HEK293 (cell line): ENCODE measurements at regions not wholly inside any gene's neighbourhood (a gene's known extent, or its start where the extent isn't known, plus 50 kb on each side); places are given as distances from the start of the nearest gene placed in this dataset.

Experiments used
- CTCF ChIA-PET: fragments of 350-600 bp; formaldehyde crosslinking; extraction: SDS; loops from one replicate; lab custom pipeline; 2021; ENCODE audit warnings: antibody characterized with exemption; lab: Yijun Ruan, JAX
- POLR2A ChIA-PET: fragments of 300-600 bp; formaldehyde crosslinking; extraction: SDS; loops from one replicate; lab custom pipeline; 2020; ENCODE audit warnings: antibody characterized with exemption, inconsistent platforms; lab: Yijun Ruan, JAX
- H3K27ac ChIP-seq: fragments of 200-500 bp; sonication (Bioruptor generic); 2 replicates; pipeline ENCODE4 v1.5.1; 2014; ENCODE audit warnings: low read depth, low read length, control low read depth, inconsistent platforms; ENCODE audit errors: extremely low read depth
- H3K36me3 ChIP-seq, 2 experiments: fragments of 200-500 bp in 1 of 2; sonication (Bioruptor generic) in 1 of 2; 1 replicate in 1 of 2; 2 replicates in 1 of 2; pipeline ENCODE4 v1.5.1; 2014 to 2017; ENCODE audit warnings: inconsistent platforms in 2 of 2, low read length in 2 of 2; ENCODE audit not compliant: control insufficient read depth in 2 of 2, insufficient read depth in 1 of 2
- H3K4me1 ChIP-seq: fragments of 200-500 bp; sonication (Bioruptor generic); 2 replicates; pipeline ENCODE4 v1.5.1; 2014; ENCODE audit warnings: mild to moderate bottlenecking, low read length, inconsistent platforms; ENCODE audit not compliant: control insufficient read depth, insufficient read depth
- H3K4me3 ChIP-seq: 2 replicates; pipeline ENCODE4 v1.5.1; 2011; ENCODE audit warnings: low read depth, mild to moderate bottlenecking, control low read depth, low read length, moderate library complexity
- H3K9me3 ChIP-seq: fragments of 200-500 bp; sonication (Bioruptor generic); 2 replicates; pipeline ENCODE4 v1.5.1; 2014; ENCODE audit warnings: low read depth, low read length, inconsistent platforms; ENCODE audit not compliant: control insufficient read depth, insufficient read depth
- BCL6B ChIP-seq: fragments of 450-650 bp; formaldehyde crosslinking; IDR thresholded peaks from 2 replicates; pipeline ENCODE4 v1.5.1; 2017; ENCODE audit warnings: missing biosample characterization, missing genetic modification characterization
- GLI4 ChIP-seq: fragments of 450-650 bp; formaldehyde crosslinking; IDR thresholded peaks from 2 replicates; pipeline ENCODE4 v1.5.1; 2016; ENCODE audit warnings: missing biosample characterization, missing genetic modification characterization
- GLIS1 ChIP-seq: fragments of 450-650 bp; formaldehyde crosslinking; IDR thresholded peaks from 2 replicates; pipeline ENCODE4 v1.5.1; 2016; ENCODE audit warnings: missing biosample characterization, missing genetic modification characterization
- OVOL3 ChIP-seq: fragments of 450-650 bp; formaldehyde crosslinking; IDR thresholded peaks from 2 replicates; pipeline ENCODE4 v1.5.1; 2016; ENCODE audit warnings: missing biosample characterization, missing genetic modification characterization
- SALL2 ChIP-seq: fragments of 450-650 bp; formaldehyde crosslinking; IDR thresholded peaks from 2 replicates; pipeline ENCODE4 v1.5.0; 2017; ENCODE audit warnings: missing biosample characterization, mild to moderate bottlenecking, missing genetic modification characterization, borderline replicate concordance
- ZBTB21 ChIP-seq: fragments of 450-650 bp; formaldehyde crosslinking; IDR thresholded peaks from 2 replicates; pipeline ENCODE4 v1.5.1; 2017; ENCODE audit warnings: missing biosample characterization, missing genetic modification characterization
- ZNF169 ChIP-seq: fragments of 450-650 bp; formaldehyde crosslinking; IDR thresholded peaks from 2 replicates; pipeline ENCODE4 v1.5.1; 2016; ENCODE audit warnings: missing biosample characterization, missing genetic modification characterization
- ZNF175 ChIP-seq: fragments of 450-650 bp; formaldehyde crosslinking; IDR thresholded peaks from 2 replicates; pipeline ENCODE4 v1.5.1; 2016; ENCODE audit warnings: missing biosample characterization, missing genetic modification characterization
- ZNF2 ChIP-seq: fragments of 450-650 bp; formaldehyde crosslinking; IDR thresholded peaks from 2 replicates; pipeline ENCODE4 v1.5.1; 2016; ENCODE audit warnings: missing biosample characterization, missing genetic modification characterization
- ZNF211 ChIP-seq: fragments of 450-650 bp; formaldehyde crosslinking; IDR thresholded peaks from 2 replicates; pipeline ENCODE4 v1.5.1; 2016; ENCODE audit warnings: low read depth, missing biosample characterization, missing genetic modification characterization
- ZNF239 ChIP-seq: fragments of 450-650 bp; formaldehyde crosslinking; IDR thresholded peaks from 2 replicates; pipeline ENCODE4 v1.5.1; 2016; ENCODE audit warnings: missing biosample characterization, missing genetic modification characterization
- ZNF24 ChIP-seq: fragments of 450-650 bp; formaldehyde crosslinking; IDR thresholded peaks from 2 replicates; pipeline ENCODE4 v1.5.1; 2016; ENCODE audit warnings: missing biosample characterization, missing genetic modification characterization
- ZNF274 ChIP-seq, 2 experiments: fragments of 200-500 bp in 1 of 2; fragments of 450-650 bp in 1 of 2; sonication (Bioruptor generic) in 1 of 2; formaldehyde crosslinking in 1 of 2; IDR thresholded peaks; 2 replicates each; pipeline versions ENCODE4 v1.5.1 to v1.6.1; 2014 to 2016; ENCODE audit warnings: borderline replicate concordance in 1 of 2, inconsistent platforms in 1 of 2, low read length in 1 of 2, missing biosample characterization in 1 of 2, missing genetic modification characterization in 1 of 2
- ZNF302 ChIP-seq: fragments of 450-650 bp; formaldehyde crosslinking; IDR thresholded peaks from 2 replicates; pipeline ENCODE4 v1.5.1; 2016; ENCODE audit warnings: missing biosample characterization, missing genetic modification characterization, low read depth
- ZNF501 ChIP-seq: fragments of 450-650 bp; formaldehyde crosslinking; IDR thresholded peaks from 2 replicates; pipeline ENCODE4 v1.5.1; 2016; ENCODE audit warnings: missing biosample characterization, missing genetic modification characterization
- ZNF521 ChIP-seq: fragments of 450-650 bp; formaldehyde crosslinking; IDR thresholded peaks from 2 replicates; pipeline ENCODE4 v1.5.1; 2017; ENCODE audit warnings: missing biosample characterization, mild to moderate bottlenecking, missing genetic modification characterization
- ZNF555 ChIP-seq: fragments of 450-650 bp; formaldehyde crosslinking; conservative IDR thresholded peaks from 2 replicates; pipeline ENCODE4 v1.5.1; 2017; ENCODE audit warnings: missing biosample characterization, mild to moderate bottlenecking, missing genetic modification characterization, inconsistent platforms
- ZNF571 ChIP-seq: fragments of 450-650 bp; formaldehyde crosslinking; IDR thresholded peaks from 2 replicates; pipeline ENCODE4 v1.5.0; 2017; ENCODE audit warnings: missing biosample characterization, missing genetic modification characterization
- ZNF777 ChIP-seq: fragments of 450-650 bp; formaldehyde crosslinking; IDR thresholded peaks from 2 replicates; pipeline ENCODE4 v1.5.1; 2017; ENCODE audit warnings: missing biosample characterization, missing genetic modification characterization, borderline replicate concordance
- ZSCAN5A ChIP-seq: fragments of 450-650 bp; formaldehyde crosslinking; IDR thresholded peaks from 2 replicates; pipeline ENCODE4 v1.5.1; 2016; ENCODE audit warnings: missing biosample characterization, missing genetic modification characterization
- TF ChIP-seq, protein P1 (sequence below): fragments of 450-650 bp; formaldehyde crosslinking; IDR thresholded peaks from 2 replicates; pipeline ENCODE4 v1.5.1; 2016; ENCODE audit warnings: missing biosample characterization, missing genetic modification characterization
- TF ChIP-seq, protein P2 (sequence below): fragments of 450-650 bp; formaldehyde crosslinking; IDR thresholded peaks from 2 replicates; pipeline ENCODE4 v1.5.1; 2016; ENCODE audit warnings: missing biosample characterization, missing genetic modification characterization
- TF ChIP-seq, protein P3 (sequence below): fragments of 450-650 bp; formaldehyde crosslinking; conservative IDR thresholded peaks from 2 replicates; pipeline ENCODE4 v1.5.1; 2016; ENCODE audit warnings: low read depth, missing biosample characterization, missing genetic modification characterization

GRCh38 chr12:97982684-97983083, 520.1 kb downstream of the RMST start:
- ChIA-PET POLR2A (no interaction called here), CTCF (interaction anchor here (0.7 to 0.8 kb wide), 2 partner anchors 22 to 406 kb away, joined by 3 read pairs; no protein-coding TSS in a partner anchor)
- Histone ChIP-seq H3K4me1 (no peaks in the 10 kb centered on the region), H3K36me3 (no peaks in the 10 kb centered on the region), H3K27ac (no peak overlapping the region), H3K9me3 (no peaks in the 10 kb centered on the region), H3K4me3 (no peak overlapping the region)
- TF ChIP-seq ZNF555 (tag by site-specific recombination) (no peak), ZSCAN5A (tag by site-specific recombination) (no peak), ZNF302 (no peak), GLI4 (tag by site-specific recombination) (no peak), BCL6B (tag by site-specific recombination) (no peak), ZNF571 (tag by site-specific recombination) (no peak), ZNF274 (IDR thresholded peaks at IDR 0.05; ENCODE audit: low read length) (no peak), ZNF274 (tag by site-specific recombination; IDR thresholded peaks at IDR 0.05; ENCODE audit: borderline replicate concordance) (no peak), ZNF521 (tag by site-specific recombination) (no peak), ZNF175 (tag by site-specific recombination) (no peak), ZNF777 (tag by site-specific recombination) (no peak), SALL2 (tag by site-specific recombination) (no peak), GLIS1 (tag by site-specific recombination) (no peak), ZNF239 (tag by site-specific recombination) (no peak), ZNF501 (no peak), ZNF211 (tag by site-specific recombination) (no peak)
- TF ChIP-seq, protein P1, sequence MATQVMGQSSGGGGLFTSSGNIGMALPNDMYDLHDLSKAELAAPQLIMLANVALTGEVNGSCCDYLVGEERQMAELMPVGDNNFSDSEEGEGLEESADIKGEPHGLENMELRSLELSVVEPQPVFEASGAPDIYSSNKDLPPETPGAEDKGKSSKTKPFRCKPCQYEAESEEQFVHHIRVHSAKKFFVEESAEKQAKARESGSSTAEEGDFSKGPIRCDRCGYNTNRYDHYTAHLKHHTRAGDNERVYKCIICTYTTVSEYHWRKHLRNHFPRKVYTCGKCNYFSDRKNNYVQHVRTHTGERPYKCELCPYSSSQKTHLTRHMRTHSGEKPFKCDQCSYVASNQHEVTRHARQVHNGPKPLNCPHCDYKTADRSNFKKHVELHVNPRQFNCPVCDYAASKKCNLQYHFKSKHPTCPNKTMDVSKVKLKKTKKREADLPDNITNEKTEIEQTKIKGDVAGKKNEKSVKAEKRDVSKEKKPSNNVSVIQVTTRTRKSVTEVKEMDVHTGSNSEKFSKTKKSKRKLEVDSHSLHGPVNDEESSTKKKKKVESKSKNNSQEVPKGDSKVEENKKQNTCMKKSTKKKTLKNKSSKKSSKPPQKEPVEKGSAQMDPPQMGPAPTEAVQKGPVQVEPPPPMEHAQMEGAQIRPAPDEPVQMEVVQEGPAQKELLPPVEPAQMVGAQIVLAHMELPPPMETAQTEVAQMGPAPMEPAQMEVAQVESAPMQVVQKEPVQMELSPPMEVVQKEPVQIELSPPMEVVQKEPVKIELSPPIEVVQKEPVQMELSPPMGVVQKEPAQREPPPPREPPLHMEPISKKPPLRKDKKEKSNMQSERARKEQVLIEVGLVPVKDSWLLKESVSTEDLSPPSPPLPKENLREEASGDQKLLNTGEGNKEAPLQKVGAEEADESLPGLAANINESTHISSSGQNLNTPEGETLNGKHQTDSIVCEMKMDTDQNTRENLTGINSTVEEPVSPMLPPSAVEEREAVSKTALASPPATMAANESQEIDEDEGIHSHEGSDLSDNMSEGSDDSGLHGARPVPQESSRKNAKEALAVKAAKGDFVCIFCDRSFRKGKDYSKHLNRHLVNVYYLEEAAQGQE = no peak
- TF ChIP-seq, protein P2, sequence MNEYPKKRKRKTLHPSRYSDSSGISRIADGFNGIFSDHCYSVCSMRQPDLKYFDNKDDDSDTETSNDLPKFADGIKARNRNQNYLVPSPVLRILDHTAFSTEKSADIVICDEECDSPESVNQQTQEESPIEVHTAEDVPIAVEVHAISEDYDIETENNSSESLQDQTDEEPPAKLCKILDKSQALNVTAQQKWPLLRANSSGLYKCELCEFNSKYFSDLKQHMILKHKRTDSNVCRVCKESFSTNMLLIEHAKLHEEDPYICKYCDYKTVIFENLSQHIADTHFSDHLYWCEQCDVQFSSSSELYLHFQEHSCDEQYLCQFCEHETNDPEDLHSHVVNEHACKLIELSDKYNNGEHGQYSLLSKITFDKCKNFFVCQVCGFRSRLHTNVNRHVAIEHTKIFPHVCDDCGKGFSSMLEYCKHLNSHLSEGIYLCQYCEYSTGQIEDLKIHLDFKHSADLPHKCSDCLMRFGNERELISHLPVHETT (tag by site-specific recombination) = no peak

DNA sequence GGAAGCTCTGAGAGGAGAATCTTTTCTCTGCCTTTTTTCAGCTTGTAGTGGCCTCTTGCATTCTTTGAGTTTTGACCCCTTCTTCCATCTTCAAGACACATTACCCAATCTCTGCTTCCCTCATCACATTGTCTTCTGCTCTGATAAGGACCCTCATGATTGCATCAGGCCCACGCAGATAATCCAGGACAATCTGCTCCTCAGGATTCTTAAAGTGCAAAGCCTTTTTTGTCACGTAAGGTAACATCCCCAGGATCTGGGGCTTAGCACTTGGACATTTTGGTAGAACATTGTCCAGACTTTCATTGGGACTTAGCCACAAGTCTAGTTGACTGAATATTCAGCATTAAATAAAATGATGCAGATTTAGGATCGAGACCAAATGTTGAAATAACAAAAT, 521.2 kb downstream of the RMST start:
- Histone ChIP-seq H3K27ac (no peak overlapping the region), H3K9me3 (no peaks in the 10 kb centered on the region), H3K4me1 (no peaks in the 10 kb centered on the region), H3K4me3 (no peak overlapping the region), H3K36me3 (no peaks in the 10 kb centered on the region)
- CTCF ChIA-PET = interaction anchor here (0.8 kb wide), 1 partner anchor 23 kb away, joined by 3 read pairs; no protein-coding TSS in a partner anchor
- POLR2A ChIA-PET = no interaction called here
- no peak for TF ChIP-seq ZBTB21
- no peak for TF ChIP-seq ZNF169
- TF ChIP-seq OVOL3 (tag by site-specific recombination) = no peak
- TF ChIP-seq, protein P3, sequence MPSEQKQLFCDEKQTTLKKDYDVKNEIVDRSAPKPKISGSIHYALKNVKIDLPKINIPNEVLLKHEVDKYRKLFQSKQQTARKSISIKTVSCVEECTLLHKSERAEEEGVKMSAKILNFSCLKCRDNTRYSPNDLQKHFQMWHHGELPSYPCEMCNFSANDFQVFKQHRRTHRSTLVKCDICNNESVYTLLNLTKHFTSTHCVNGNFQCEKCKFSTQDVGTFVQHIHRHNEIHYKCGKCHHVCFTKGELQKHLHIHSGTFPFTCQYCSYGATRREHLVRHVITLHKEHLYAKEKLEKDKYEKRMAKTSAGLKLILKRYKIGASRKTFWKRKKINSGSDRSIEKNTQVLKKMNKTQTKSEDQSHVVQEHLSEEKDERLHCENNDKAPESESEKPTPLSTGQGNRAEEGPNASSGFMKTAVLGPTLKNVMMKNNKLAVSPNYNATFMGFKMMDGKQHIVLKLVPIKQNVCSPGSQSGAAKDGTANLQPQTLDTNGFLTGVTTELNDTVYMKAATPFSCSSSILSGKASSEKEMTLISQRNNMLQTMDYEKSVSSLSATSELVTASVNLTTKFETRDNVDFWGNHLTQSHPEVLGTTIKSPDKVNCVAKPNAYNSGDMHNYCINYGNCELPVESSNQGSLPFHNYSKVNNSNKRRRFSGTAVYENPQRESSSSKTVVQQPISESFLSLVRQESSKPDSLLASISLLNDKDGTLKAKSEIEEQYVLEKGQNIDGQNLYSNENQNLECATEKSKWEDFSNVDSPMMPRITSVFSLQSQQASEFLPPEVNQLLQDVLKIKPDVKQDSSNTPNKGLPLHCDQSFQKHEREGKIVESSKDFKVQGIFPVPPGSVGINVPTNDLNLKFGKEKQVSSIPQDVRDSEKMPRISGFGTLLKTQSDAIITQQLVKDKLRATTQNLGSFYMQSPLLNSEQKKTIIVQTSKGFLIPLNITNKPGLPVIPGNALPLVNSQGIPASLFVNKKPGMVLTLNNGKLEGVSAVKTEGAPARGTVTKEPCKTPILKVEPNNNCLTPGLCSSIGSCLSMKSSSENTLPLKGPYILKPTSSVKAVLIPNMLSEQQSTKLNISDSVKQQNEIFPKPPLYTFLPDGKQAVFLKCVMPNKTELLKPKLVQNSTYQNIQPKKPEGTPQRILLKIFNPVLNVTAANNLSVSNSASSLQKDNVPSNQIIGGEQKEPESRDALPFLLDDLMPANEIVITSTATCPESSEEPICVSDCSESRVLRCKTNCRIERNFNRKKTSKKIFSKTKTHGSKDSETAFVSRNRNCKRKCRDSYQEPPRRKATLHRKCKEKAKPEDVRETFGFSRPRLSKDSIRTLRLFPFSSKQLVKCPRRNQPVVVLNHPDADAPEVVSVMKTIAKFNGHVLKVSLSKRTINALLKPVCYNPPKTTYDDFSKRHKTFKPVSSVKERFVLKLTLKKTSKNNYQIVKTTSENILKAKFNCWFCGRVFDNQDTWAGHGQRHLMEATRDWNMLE (tag by site-specific recombination) = no peak
- TF ChIP-seq ZNF24 (tag by site-specific recombination) = no peak
- TF ChIP-seq ZNF2 (tag by site-specific recombination) = no peak
